Myocyte (in vitro differentiated cells): ENCODE measurements at regions not wholly inside any gene's neighbourhood (a gene's known extent, or its start where the extent isn't known, plus 50 kb on each side); places are given as distances from the start of the nearest gene placed in this dataset.
"Not testable (repeated sequence)": the region's sequence is repeated elsewhere in the genome, so short reads cannot be mapped to it uniquely, and the experiment has no call there.

Experiments used
- DNase-seq: peaks from one replicate; pipeline ENCODE4 v3.0.0-alpha.2; 2012; ENCODE audit warnings: low read depth

DNA sequence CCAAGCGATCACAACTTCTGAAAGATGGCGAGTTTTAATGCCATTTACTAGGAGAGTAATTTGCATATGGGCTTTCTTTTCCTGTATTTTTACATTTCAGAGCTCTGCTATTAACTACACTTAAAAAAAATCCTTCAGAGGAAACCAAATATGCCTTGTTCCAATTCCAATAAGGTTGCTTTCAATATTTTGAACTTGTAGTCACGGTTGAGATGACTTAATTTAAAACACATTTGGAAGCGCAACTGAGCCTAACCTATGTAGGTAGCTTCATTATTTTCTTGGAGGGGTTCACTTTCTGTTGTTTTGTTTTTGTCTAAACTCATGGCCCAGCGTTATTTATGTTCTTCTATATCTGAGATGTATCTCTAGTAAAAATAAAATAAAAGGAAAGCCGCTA lies 93.4 kb downstream of the BLID start:
- no peak for DNase-seq

DNA sequence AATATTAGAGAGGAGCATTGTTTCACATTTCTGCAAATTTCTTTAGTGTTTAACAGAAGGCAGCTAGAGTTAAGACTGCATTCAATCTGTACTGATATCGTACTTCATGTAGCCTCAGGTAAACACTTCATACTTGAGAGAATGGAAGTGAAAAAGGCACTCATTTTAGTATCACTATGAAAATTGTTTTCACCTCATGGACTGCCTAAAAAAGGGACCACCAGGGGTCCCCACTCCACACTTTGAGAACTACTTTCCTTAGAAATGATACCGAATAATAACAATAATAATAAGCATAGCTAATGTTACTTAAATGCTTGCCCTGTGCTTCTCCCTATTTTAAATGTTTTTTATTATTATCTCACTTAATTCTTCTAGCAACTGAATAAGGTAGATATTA lies 95.1 kb downstream of the BLID start:
- DNase-seq = peak; percentile 45

GRCh38 chr11:122019908-122020694 lies 95.9 kb downstream of the BLID start:
- no peak for DNase-seq

GRCh38 chr11:122007601-122008071 lies 108.4 kb downstream of the BLID start:
- peak; percentile 89 for DNase-seq

DNA sequence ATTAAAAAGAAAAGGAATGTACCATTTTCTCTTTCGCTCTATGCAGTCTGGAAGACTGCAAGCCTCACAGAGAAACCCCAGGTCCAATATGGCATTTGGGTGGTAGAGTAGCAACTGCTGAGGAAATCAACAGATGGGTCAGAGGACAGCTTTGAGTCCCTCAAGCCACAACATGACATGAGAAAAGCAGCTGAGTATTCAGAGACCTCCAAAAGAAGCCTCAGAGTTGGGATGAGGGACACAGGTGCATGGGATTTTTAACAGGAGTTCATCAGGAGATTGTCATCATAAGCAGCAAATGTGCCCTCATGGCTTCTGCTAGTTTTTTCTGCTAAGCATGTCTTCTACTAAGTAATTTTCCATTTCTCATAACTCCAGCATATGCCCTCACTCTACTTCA lies 111.6 kb downstream of the BLID start:
- peak; percentile 98 for DNase-seq

DNA sequence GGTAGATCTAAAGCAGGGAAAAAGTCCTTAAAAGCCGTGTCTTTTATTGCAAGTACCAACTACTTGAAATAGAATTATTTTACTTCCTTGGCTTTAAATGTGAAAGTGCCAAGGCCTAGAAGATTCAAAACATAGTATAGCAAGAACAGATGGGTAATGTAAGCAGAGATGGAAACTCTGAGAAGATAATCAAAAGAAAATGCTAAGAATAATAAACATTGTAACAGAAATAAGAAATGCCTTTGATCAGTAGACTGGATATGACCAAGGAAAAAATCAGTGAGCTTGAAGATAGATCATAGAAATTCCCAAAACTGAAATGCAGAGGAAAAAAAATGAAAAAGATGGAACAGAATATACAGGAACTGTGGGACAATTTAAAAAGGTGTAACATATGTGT lies 113.1 kb downstream of the BLID start:
- DNase-seq = no peak

GRCh38 chr11:122002047-122002446 lies 114.0 kb downstream of the BLID start:
- no peak for DNase-seq

DNA sequence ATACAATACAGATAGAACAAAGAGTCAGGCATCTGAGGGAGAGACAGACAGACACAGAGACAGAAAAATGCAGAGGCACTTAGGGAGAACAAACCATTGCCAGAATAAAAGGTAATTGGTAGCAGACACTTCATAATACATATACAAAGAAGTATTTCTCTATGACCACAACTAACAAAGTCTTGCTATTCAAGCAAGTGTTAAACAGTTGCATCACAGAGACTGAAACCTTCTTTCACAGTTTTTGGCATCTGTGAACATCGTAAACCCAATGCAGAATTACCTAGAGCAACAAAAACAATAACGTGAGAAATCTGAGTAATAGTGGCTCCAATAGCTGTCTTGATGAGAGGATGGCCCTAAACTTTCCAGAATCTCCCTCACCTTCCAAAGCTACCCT lies 116.4 kb downstream of the BLID start:
- no peak for DNase-seq

GRCh38 chr11:121996574-121996973 lies 119.4 kb downstream of the BLID start:
- no peak for DNase-seq

- no peak for DNase-seq
These were observed 132.1 kb downstream of the BLID start for GRCh38 chr11:121983901-121984300.

DNA sequence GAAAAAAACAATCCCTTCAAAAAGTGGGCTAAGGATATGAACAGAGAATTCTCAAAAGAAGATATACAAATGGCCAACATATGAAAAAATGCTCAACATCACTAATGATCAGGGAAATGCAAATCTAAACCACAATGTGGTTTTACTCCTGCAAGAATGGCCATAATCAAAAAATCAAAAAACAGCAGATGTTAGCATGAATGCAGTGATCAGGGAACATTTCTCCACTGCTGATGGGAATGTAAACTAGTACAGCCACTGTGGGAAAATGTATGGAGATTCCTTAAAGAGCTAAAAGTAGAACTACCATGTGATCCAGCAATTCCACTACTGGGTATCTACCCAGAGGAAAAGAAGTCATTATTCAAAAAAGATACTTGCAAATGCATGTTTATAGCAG lies 138.1 kb downstream of the BLID start:
- not testable (repeated sequence) for DNase-seq

DNA sequence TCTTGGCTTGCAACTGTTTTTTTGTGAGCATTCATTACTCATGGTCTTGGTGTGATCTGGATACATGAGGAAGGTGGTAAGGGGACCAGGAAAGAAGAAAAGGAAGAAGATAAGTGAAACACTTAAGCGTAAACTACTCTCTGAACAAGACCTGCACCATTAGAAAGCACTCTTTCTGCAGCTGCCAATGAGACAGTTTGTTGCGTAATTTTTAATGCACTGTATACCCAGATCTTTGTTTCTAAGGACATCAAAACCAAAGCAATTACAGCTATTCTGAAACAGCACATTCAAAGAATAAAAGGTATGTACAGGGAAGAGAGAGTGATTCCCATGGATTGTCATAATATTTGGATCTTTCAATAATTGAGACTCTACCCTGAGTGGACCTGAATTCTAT lies 147.4 kb downstream of the BLID start:
- no peak for DNase-seq

DNA sequence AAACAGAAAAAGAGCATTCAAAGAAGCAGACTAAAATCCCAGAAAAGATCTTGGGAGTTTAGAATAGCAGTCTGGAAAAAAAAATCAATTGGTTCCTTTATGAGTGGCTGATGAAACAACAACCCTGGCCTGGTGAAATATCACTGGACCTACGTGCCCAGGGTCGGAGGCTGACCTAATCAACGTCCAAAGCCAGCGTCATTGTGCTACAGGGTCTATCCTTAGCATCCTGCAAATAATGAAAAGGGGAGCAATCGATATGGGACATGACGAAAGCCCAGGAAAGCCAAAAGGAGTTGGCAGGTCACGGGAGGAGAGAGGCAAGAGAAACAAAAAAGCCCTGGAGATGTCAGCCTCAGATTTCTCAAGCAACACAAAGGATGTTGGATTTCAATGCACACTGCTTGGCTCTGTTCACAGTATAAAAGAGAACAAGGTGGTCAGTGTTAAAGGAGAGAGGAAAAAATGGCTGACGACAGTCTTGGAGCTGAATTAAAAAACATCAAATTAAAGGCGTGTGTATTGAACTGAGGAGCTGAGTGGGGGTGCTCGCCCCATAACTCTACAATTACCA lies 148.8 kb downstream of the BLID start:
- no peak for DNase-seq

DNA sequence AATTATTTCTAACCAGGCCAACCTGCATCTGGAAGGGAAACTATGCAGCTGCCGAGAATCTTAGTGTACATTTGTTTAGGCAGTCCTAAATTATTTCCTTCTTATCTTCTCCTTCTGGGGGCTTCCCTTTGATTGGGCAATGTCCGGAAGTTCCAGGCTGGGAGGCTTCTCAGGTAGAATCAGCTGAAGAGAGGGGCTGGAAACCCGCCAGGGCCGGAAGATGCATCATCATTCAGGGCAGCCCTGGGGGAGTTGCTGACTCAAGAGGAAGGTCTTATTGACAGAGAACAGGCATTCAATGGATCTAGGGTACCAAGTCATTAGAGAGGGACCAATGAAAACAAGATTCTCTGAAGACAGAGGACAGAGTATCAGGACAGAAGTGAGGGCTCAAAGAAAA lies 150.7 kb downstream of the BLID start:
- no peak for DNase-seq

DNA sequence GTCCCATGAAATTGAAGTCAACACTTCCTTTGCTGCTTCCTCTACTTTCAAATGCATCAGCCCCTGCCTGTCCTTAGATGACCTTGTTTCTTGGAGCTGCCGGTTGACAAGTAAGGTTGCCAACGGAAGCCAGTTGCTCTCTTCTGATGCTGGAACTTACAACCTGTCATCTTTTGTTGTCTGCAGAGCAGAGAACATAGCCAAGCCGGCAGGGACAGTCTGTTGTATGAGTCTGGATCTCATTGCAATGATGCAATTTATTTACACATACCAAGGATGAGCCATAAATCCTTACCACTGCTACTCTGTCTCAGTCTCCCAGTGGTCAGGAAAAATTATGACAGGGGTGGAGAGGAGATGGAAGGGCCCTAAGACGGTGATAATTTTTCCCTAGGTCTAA lies 151.4 kb downstream of the BLID start:
- peak; percentile 62 for DNase-seq

DNA sequence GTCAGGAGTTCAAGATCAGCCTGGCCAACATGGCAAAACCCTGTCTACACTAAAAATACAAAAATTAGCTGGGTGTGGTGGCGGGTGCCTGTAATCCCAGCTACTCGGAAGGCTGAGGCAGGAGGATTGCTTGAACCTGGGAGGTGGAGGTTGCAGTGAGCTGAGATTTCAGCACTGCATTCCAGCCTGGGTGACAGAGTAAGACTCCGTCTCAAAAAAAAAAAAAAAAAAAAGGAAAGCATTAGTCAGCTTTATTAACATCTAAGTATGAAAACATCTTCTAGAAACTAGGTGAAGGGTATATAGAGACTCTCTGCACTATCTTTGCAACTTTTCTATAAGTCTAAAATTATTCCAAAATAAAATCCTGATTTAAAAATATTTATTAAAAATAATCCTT lies 152.2 kb downstream of the BLID start:
- not testable (repeated sequence) for DNase-seq

DNA sequence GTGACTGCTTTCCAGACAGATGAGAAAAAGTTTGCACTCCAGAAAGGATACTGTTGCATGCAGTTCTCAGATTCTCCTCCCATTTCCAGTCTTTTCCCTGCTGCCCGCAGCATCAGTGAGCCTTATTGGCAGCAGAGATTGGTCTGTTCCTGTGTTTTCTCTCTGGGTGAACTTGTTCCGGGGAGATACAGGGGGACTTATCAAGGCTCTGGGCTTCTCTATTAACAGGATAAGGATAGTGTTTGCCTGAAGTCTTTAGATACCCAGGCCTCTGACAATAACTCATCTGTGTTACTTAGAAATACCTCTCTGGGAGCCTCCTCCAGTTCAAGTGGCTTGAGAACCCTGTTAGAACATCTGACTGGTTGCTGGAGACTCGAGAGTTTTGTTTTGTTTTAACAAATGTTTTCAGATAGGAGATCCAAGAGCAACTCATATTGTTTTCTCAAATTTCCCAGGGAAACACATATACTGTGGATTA lies 154.7 kb downstream of the BLID start:
- DNase-seq = peak; percentile 14

DNA sequence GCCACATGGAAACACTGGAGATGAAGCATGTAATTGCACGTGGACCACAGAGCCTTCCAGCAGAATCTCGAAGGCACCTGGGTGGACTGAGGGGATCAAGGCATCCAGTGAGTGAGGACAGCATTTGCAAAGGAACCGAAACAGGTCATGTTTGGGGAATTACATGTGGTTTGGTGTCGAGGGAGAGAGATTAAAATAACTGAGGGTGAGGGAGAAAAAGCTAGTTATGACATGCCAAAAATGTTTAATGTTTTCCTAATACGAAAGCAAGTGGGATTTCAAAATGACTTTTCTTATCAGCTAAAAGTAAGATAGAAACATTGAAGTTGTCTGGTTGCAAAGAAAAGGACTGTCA lies 157.1 kb downstream of the BLID start:
- DNase-seq = peak; percentile 9

DNA sequence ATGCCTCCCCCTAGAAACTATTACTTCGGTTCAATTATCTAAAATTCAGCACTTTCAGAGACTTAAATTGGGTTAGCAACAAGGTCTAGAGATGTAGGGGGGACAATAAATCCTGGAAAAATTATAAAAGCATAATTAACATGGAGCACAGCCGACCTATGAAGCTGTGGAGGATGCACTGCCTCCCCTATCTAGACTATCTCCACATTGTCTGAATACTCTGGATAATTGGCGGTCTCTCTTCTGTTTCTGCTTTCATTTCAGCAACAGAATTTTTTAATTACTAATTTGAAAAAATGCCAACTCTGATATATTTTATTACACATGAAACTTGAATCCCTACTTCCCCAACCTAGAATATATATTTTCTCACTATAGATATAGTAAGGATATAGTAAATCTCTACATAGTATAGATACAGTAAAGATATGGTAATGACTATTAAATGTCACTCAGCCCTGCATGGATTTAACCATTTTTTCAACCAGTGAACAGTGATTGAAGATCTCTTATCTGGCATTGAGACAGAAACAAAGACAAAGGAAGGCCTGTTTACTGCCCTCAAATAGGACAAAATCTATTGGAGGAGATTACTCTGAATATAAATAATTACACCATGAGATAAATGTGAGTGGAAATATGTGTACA lies 157.6 kb downstream of the BLID start:
- no peak for DNase-seq

DNA sequence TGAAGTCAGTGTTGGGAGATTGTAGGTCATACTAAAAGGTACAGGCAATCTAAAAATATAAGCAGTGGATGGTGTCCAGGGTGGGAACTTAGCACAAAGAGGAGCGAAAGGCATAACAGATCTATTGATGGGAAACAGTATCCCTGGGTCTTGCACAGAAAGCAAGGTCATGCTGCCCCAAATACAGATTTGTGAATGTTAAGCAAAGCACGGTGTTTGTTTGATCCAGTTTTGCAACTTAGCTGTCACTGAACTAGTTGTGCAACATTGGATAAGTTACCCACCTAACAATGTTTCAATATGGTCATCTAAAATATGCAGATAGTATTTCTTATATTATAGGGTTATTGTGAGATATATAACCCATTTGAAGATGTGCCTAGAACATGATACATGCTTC lies 162.9 kb downstream of the BLID start:
- no peak for DNase-seq

DNA sequence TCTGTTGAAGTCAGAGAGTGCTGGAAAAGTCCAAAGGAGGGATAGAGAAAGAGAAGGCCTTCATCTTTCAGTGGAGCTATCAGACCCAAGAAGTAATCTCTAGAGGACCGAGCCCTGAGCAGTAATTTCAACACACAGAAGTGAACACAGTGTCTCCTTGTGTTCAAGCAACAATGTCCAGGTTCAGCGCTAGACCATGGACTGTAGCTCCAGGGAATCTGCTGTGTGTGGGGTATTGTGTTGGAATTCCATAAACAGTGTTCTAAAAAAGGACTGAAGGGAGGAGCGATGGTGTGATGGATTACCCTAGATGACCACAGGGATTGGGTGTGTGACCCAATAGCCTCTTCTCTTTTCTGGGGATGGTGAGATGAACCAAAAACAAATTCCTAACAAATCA lies 165.9 kb downstream of the BLID start:
- DNase-seq = no peak

GRCh38 chr11:121946514-121946913 lies 169.5 kb downstream of the BLID start:
- no peak for DNase-seq
